SK-N-SH treated with all-trans-retinoic acid at 6 μM for 48 hours (cell line): ENCODE measurements at regions not wholly inside any gene's neighbourhood (a gene's known extent, or its start where the extent isn't known, plus 50 kb on each side); places are given as distances from the start of the nearest gene placed in this dataset.

Experiments used
- ARNTL ChIP-seq: fragments of 450-650 bp; formaldehyde crosslinking; IDR thresholded peaks from 2 replicates; pipeline ENCODE4 v1.5.0; 2020; ENCODE audit warnings: low read depth, mild to moderate bottlenecking, moderate library complexity, borderline replicate concordance
- CSDC2 ChIP-seq: fragments of 250-450 bp; sonication (Bioruptor Pico); IDR thresholded peaks from 2 replicates; pipeline ENCODE4 v1.5.0; 2020; ENCODE audit warnings: mild to moderate bottlenecking, moderate library complexity
- ESRRG ChIP-seq: fragments of 250-450 bp; sonication (Bioruptor Pico); IDR thresholded peaks from 2 replicates; pipeline ENCODE4 v1.6.1; 2021; ENCODE audit warnings: mild to moderate bottlenecking
- GLIS3 ChIP-seq: fragments of 250-450 bp; sonication (Bioruptor Pico); IDR thresholded peaks from 2 replicates; pipeline ENCODE4 v1.5.0; 2020; ENCODE audit warnings: mild to moderate bottlenecking, moderate library complexity
- OSR1 ChIP-seq: fragments of 250-450 bp; sonication (Bioruptor Pico); IDR thresholded peaks from 2 replicates; pipeline ENCODE4 v1.8.0; 2022; ENCODE audit warnings: moderate library complexity, mild to moderate bottlenecking, inconsistent platforms
- PPARA ChIP-seq: fragments of 250-450 bp; sonication (Bioruptor Pico); IDR thresholded peaks from 2 replicates; pipeline ENCODE4 v1.5.0; 2020; ENCODE audit warnings: mild to moderate bottlenecking, borderline replicate concordance
- TOX ChIP-seq: fragments of 250-450 bp; sonication (Bioruptor Pico); IDR thresholded peaks from 2 replicates; pipeline ENCODE4 v1.8.0; 2021; ENCODE audit warnings: mild to moderate bottlenecking, moderate library complexity, borderline replicate concordance
- ZC3H10 ChIP-seq: fragments of 250-450 bp; sonication (Bioruptor Pico); IDR thresholded peaks from 2 replicates; pipeline ENCODE4 v1.5.1; 2021; ENCODE audit warnings: mild to moderate bottlenecking, moderate library complexity
- ZFP3 ChIP-seq: fragments of 250-450 bp; sonication (Bioruptor Pico); IDR thresholded peaks from 2 replicates; pipeline ENCODE4 v1.5.0; 2020; ENCODE audit warnings: mild to moderate bottlenecking, moderate library complexity
- ZNF565 ChIP-seq: fragments of 450-650 bp; formaldehyde crosslinking; conservative IDR thresholded peaks from 2 replicates; pipeline ENCODE4 v1.5.0; 2020; ENCODE audit warnings: low read depth, mild to moderate bottlenecking, moderate library complexity
- TF ChIP-seq, protein P1 (sequence below): fragments of 250-450 bp; sonication (Bioruptor Pico); IDR thresholded peaks from 2 replicates; pipeline ENCODE4 v1.8.0; 2020; ENCODE audit warnings: mild to moderate bottlenecking, moderate library complexity, borderline replicate concordance
- TF ChIP-seq, protein P2 (sequence below): fragments of 250-450 bp; sonication (Bioruptor Pico); IDR thresholded peaks from 2 replicates; pipeline ENCODE4 v1.5.1; 2021; ENCODE audit warnings: mild to moderate bottlenecking, moderate library complexity
- TF ChIP-seq, protein P3 (sequence below): fragments of 250-450 bp; sonication (Bioruptor Pico); IDR thresholded peaks from 2 replicates; pipeline ENCODE4 v1.5.0; 2020; ENCODE audit warnings: mild to moderate bottlenecking, moderate library complexity
- TF ChIP-seq, protein P4 (sequence below): fragments of 250-450 bp; sonication (Bioruptor Pico); IDR thresholded peaks from 2 replicates; pipeline ENCODE4 v1.8.0; 2021; ENCODE audit warnings: low read depth, mild to moderate bottlenecking, moderate library complexity, borderline replicate concordance

DNA sequence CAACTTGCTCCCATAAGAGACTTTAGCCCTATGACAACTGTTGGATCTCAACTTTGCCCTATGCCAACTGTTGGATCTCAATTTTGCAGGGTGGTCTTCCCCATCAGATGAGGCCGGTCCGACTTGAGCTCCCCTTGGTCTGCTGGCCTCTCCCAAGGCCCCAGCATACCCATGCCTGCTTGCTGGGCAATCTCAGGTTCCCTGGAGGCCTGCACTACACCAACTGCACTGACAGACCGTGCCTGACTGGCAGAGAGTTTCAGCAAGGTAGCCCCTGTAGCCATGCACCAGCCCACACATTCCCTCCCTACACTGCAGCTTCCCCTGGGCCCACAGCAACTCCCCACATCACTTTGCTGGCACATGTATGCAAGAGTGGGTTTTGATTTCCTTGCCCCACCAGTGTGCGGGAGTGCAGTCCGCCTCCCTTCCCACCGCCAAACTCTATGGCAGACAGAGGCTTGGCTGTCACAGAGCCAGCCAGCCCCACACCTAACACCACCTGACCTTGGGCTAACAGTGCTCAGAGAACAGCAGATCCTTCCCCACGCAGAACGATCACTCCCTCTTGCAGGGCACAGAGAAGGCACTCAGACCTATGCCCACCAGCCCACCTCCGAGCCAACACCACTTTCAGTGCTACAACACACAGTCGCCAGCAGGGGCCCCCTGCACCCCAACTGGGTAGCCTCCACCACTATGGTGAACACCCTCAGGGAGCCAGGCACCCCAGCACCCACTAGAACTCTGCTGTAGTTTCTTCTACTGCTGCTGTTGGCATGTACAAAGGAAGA, 279.9 kb upstream of the COX7C start:
- no peak for TF ChIP-seq GLIS3 (CRISPR knock-in tag)
- no peak for TF ChIP-seq PPARA (CRISPR knock-in tag)
- TF ChIP-seq ARNTL (CRISPR knock-in tag), result no peak
- TF ChIP-seq, protein P1, sequence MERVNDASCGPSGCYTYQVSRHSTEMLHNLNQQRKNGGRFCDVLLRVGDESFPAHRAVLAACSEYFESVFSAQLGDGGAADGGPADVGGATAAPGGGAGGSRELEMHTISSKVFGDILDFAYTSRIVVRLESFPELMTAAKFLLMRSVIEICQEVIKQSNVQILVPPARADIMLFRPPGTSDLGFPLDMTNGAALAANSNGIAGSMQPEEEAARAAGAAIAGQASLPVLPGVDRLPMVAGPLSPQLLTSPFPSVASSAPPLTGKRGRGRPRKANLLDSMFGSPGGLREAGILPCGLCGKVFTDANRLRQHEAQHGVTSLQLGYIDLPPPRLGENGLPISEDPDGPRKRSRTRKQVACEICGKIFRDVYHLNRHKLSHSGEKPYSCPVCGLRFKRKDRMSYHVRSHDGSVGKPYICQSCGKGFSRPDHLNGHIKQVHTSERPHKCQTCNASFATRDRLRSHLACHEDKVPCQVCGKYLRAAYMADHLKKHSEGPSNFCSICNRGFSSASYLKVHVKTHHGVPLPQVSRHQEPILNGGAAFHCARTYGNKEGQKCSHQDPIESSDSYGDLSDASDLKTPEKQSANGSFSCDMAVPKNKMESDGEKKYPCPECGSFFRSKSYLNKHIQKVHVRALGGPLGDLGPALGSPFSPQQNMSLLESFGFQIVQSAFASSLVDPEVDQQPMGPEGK, result no peak
- no peak for TF ChIP-seq CSDC2
- no peak for TF ChIP-seq ZFP3 (CRISPR knock-in tag)
- TF ChIP-seq, protein P2, sequence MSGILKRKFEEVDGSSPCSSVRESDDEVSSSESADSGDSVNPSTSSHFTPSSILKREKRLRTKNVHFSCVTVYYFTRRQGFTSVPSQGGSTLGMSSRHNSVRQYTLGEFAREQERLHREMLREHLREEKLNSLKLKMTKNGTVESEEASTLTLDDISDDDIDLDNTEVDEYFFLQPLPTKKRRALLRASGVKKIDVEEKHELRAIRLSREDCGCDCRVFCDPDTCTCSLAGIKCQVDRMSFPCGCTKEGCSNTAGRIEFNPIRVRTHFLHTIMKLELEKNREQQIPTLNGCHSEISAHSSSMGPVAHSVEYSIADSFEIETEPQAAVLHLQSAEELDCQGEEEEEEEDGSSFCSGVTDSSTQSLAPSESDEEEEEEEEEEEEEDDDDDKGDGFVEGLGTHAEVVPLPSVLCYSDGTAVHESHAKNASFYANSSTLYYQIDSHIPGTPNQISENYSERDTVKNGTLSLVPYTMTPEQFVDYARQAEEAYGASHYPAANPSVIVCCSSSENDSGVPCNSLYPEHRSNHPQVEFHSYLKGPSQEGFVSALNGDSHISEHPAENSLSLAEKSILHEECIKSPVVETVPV (CRISPR knock-in tag), result no peak
- no peak for TF ChIP-seq ESRRG (CRISPR knock-in tag)
- no peak for TF ChIP-seq TOX (CRISPR knock-in tag)
- no peak for TF ChIP-seq ZC3H10 (CRISPR knock-in tag)
- no peak for TF ChIP-seq OSR1
- TF ChIP-seq, protein P3, sequence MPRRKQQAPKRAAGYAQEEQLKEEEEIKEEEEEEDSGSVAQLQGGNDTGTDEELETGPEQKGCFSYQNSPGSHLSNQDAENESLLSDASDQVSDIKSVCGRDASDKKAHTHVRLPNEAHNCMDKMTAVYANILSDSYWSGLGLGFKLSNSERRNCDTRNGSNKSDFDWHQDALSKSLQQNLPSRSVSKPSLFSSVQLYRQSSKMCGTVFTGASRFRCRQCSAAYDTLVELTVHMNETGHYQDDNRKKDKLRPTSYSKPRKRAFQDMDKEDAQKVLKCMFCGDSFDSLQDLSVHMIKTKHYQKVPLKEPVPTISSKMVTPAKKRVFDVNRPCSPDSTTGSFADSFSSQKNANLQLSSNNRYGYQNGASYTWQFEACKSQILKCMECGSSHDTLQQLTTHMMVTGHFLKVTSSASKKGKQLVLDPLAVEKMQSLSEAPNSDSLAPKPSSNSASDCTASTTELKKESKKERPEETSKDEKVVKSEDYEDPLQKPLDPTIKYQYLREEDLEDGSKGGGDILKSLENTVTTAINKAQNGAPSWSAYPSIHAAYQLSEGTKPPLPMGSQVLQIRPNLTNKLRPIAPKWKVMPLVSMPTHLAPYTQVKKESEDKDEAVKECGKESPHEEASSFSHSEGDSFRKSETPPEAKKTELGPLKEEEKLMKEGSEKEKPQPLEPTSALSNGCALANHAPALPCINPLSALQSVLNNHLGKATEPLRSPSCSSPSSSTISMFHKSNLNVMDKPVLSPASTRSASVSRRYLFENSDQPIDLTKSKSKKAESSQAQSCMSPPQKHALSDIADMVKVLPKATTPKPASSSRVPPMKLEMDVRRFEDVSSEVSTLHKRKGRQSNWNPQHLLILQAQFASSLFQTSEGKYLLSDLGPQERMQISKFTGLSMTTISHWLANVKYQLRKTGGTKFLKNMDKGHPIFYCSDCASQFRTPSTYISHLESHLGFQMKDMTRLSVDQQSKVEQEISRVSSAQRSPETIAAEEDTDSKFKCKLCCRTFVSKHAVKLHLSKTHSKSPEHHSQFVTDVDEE (CRISPR knock-in tag), result no peak
- TF ChIP-seq ZNF565 (CRISPR knock-in tag), result no peak
- TF ChIP-seq, protein P4, sequence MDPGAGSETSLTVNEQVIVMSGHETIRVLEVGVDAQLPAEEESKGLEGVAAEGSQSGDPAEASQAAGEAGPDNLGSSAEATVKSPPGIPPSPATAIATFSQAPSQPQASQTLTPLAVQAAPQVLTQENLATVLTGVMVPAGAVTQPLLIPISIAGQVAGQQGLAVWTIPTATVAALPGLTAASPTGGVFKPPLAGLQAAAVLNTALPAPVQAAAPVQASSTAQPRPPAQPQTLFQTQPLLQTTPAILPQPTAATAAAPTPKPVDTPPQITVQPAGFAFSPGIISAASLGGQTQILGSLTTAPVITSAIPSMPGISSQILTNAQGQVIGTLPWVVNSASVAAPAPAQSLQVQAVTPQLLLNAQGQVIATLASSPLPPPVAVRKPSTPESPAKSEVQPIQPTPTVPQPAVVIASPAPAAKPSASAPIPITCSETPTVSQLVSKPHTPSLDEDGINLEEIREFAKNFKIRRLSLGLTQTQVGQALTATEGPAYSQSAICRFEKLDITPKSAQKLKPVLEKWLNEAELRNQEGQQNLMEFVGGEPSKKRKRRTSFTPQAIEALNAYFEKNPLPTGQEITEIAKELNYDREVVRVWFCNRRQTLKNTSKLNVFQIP (CRISPR knock-in tag), result no peak
